ENCODE measurements at regions not wholly inside any gene's neighbourhood (a gene's known extent, or its start where the extent isn't known, plus 50 kb on each side); places are given as distances from the start of the nearest gene placed in this dataset.

DNA sequence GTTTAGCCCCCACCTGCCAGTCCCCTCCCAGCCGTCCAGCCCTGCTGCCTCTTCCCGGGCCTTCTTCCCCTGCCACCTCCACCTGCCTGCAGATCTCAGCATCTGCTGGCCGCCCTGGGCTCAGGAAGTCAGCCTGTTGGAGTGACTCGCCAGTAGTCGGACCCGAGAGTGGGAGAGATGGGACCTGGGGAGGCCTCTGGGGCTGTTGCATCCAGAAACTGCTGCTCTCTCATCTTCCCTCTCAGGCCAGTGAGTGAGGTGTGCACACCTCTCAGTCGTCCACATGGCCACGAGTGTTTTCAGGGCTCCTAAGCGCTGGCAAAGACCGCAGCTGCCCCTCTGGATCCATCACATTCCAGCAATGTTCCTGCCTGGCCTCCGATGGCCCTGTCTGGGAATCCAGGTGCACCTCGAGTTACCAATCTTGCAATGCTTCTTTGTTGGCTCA, 151.8 kb upstream of the SOX1 start:
- DNase-seq (ENCODE audit: low read depth, low spot score) = no peak

GRCh38 chr13:111916201-111916600, 150.7 kb upstream of the SOX1 start:
- no peak for DNase-seq (ENCODE audit: low read depth, low spot score)
- in situ Hi-C loops (cut with HindIII; ENCODE audit: low pct_unique_long_range_greater_than_20kb, low sequenced_read_pairs) = no loop called here

More for the DNA sequence above, 151.8 kb upstream of the SOX1 start:
- in situ Hi-C loops (cut with HindIII; ENCODE audit: low pct_unique_long_range_greater_than_20kb, low sequenced_read_pairs) = no loop called here

GRCh38 chr13:111917086-111917485, 149.9 kb upstream of the SOX1 start:
- in situ Hi-C loops (cut with HindIII; ENCODE audit: low pct_unique_long_range_greater_than_20kb, low sequenced_read_pairs) = no loop called here
- no peak for DNase-seq (ENCODE audit: low read depth, low spot score)

GRCh38 chr13:111917901-111918300, 149.0 kb upstream of the SOX1 start:
- no peak for DNase-seq (ENCODE audit: low read depth, low spot score)
- in situ Hi-C loops (cut with HindIII; ENCODE audit: low pct_unique_long_range_greater_than_20kb, low sequenced_read_pairs) = no loop called here

DNA sequence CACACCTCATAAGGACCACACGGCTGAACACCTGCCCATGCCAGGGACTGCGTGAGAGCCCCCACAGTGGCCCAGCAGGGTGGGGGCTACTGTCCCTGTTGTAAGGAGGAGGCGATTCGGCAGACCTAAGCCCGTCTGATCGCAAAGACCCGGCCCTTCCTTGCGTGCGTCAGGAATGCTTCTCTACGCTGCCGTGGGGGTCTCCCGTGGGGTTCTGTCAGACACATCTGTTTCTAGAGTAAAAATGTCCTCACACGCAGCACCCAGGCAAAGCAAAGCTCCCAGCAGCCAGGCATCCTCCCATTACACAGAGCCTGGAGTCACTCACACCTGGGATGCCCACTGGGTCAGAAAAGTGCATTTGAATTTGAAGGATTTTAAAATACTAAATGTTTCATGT, 147.7 kb upstream of the SOX1 start:
- DNase-seq (ENCODE audit: low read depth, low spot score) = no peak
- in situ Hi-C loops (cut with HindIII; ENCODE audit: low pct_unique_long_range_greater_than_20kb, low sequenced_read_pairs) = no loop called here

- in situ Hi-C loops (cut with HindIII; ENCODE audit: low pct_unique_long_range_greater_than_20kb, low sequenced_read_pairs) = no loop called here
- no peak for DNase-seq (ENCODE audit: low read depth, low spot score)
These were observed 147.1 kb upstream of the SOX1 start for GRCh38 chr13:111919849-111920248.

DNA sequence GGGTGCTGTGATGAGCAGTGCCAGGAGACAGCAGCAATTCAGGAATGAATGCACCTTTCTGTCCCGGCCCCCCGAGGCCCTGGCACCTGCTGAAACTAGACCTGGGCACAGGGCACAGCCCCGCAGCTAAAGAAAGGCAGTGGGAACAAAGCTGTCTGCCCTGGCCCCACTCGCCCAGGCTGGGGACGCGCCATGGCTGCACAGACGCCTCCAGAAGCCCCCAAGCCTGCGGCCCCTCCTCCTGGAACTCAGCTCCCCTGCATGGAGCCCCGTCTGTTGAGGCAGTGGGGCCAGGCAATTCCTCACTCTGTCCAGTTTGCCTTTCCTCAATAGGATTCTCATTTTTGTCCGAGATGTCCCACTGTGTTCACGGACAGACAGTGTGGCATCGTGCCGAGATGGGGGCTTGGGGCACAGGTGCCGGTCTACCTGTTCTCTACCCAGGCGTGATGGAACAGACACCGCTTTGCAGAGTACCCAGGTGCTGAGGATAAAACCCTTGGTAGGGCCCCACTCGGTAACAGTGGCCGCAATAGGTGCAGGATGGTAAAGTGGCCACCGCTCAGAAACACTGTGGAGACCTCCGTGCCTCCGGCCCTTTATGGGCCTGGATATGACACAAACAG, 146.5 kb upstream of the SOX1 start:
- in situ Hi-C loops (cut with HindIII; ENCODE audit: low pct_unique_long_range_greater_than_20kb, low sequenced_read_pairs) = no loop called here
- no peak for DNase-seq (ENCODE audit: low read depth, low spot score)

GRCh38 chr13:111920932-111921705, 145.8 kb upstream of the SOX1 start:
- in situ Hi-C loops (cut with HindIII; ENCODE audit: low pct_unique_long_range_greater_than_20kb, low sequenced_read_pairs) = no loop called here
- DNase-seq (ENCODE audit: low read depth, low spot score) = no peak

DNA sequence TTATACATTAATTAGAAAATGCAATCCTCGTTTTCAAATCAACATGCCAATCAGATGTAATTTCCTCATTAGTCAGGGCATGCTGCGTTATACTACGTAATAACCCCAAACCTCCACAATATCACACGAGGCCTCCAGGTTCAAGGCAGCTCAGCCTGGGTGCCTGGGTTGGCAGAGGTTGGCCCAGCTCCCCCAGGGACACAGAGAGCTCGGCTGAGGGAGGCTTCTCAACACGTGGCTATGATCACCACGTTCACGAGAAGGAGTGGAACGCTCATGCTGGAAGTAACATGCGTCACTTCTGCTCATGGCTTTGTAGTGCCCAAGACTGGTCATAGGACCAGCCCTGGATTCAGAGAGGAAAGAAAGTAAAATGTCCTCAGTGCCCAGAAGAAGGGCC, 144.9 kb upstream of the SOX1 start:
- in situ Hi-C loops (cut with HindIII; ENCODE audit: low pct_unique_long_range_greater_than_20kb, low sequenced_read_pairs) = no loop called here
- peak; percentile 9 for DNase-seq (ENCODE audit: low read depth, low spot score)

DNA sequence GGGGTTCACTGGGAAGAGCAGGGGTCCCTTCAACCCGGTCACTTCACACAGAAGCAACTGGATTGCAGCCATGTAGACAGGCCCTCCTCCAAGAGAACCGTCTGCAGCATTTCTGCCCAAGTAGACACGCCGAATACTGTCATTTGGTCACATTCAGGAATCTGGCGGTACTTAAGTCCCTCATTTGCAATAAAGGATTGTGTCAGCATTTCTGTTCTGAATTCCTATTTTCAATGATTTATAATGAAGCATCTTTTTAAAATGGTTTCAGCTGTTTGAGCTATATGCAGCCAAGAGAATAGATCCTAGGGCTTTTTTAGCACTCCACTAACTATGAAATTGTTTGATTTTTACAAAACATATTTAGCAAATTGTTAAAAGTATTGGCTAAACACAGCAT, 143.5 kb upstream of the SOX1 start:
- no peak for DNase-seq (ENCODE audit: low read depth, low spot score)
- in situ Hi-C loops (cut with HindIII; ENCODE audit: low pct_unique_long_range_greater_than_20kb, low sequenced_read_pairs) = no loop called here

GRCh38 chr13:111923991-111924677, 142.8 kb upstream of the SOX1 start:
- in situ Hi-C loops (cut with HindIII; ENCODE audit: low pct_unique_long_range_greater_than_20kb, low sequenced_read_pairs) = no loop called here
- DNase-seq (ENCODE audit: low read depth, low spot score) = no peak

- in situ Hi-C loops (cut with HindIII; ENCODE audit: low pct_unique_long_range_greater_than_20kb, low sequenced_read_pairs) = no loop called here
- no peak for DNase-seq (ENCODE audit: low read depth, low spot score)
These were observed 142.3 kb upstream of the SOX1 start for GRCh38 chr13:111924678-111925075.

- DNase-seq (ENCODE audit: low read depth, low spot score) = no peak
- in situ Hi-C loops (cut with HindIII; ENCODE audit: low pct_unique_long_range_greater_than_20kb, low sequenced_read_pairs) = no loop called here
These were observed 141.6 kb upstream of the SOX1 start for GRCh38 chr13:111925146-111925875.

GRCh38 chr13:111926501-111927180, 140.3 kb upstream of the SOX1 start:
- in situ Hi-C loops (cut with HindIII; ENCODE audit: low pct_unique_long_range_greater_than_20kb, low sequenced_read_pairs) = no loop called here
- DNase-seq (ENCODE audit: low read depth, low spot score) = no peak

DNA sequence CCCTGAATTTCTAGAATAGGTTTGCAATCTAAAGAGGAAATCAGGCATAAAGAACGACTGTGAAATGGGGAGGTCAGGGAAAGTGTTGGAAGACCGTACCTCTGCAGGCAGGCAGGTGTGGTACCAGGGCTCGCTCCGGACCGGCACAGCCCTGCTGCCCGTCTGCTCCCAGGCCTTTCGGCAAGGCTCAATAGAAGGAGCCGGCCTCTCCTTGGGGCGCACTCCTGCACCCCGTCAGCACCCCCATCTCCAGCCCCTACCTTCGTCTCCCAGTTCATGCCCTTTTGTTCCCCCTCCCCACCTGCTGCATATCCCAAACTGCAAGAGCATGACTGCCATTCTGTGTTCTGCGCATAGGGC, 139.8 kb upstream of the SOX1 start:
- in situ Hi-C loops (cut with HindIII; ENCODE audit: low pct_unique_long_range_greater_than_20kb, low sequenced_read_pairs) = no loop called here
- DNase-seq (ENCODE audit: low read depth, low spot score) = no peak

DNA sequence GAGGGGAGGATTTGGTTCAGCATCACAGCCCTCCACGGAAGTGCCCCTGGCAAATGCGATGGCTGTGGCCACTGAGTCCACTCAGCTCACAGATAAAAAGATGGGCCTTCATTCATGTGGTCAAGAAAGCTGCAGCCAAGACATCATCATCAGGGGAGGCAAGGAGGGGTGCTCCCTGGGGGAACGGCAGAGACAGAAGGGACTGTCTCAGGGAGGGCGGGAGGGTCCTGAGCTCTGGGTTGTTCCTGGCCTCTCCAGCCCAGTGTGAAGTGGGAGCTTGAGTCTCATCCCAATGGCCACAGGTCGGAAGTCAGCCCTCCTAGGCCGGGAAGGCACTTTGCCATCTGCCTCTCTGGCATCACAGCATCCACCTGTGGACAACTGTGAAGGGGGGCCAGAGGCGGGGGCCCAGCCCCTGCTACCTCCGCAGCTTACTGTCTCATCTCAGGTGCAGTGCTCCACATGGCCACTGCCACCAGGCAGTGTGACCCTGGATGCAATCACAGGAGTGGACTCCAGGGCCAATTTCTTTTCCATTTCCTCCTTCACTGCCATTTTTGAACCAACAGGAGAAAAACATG, 137.8 kb upstream of the SOX1 start:
- no peak for DNase-seq (ENCODE audit: low read depth, low spot score)
- in situ Hi-C loops (cut with HindIII; ENCODE audit: low pct_unique_long_range_greater_than_20kb, low sequenced_read_pairs) = no loop called here

GRCh38 chr13:111936267-111936925, 130.6 kb upstream of the SOX1 start:
- in situ Hi-C loops (cut with HindIII; ENCODE audit: low pct_unique_long_range_greater_than_20kb, low sequenced_read_pairs) = no loop called here
- no peak for DNase-seq (ENCODE audit: low read depth, low spot score)

Data from SK-MEL-5 (cell line).